AG08395 (cell line): ENCODE measurements at regions not wholly inside any gene's neighbourhood (a gene's known extent, or its start where the extent isn't known, plus 50 kb on each side); places are given as distances from the start of the nearest gene placed in this dataset.

Source experiments
- DNase-seq: peaks from one replicate; pipeline ENCODE4 v3.0.0; 2012; ENCODE audit warnings: mixed read lengths, low spot score

DNA sequence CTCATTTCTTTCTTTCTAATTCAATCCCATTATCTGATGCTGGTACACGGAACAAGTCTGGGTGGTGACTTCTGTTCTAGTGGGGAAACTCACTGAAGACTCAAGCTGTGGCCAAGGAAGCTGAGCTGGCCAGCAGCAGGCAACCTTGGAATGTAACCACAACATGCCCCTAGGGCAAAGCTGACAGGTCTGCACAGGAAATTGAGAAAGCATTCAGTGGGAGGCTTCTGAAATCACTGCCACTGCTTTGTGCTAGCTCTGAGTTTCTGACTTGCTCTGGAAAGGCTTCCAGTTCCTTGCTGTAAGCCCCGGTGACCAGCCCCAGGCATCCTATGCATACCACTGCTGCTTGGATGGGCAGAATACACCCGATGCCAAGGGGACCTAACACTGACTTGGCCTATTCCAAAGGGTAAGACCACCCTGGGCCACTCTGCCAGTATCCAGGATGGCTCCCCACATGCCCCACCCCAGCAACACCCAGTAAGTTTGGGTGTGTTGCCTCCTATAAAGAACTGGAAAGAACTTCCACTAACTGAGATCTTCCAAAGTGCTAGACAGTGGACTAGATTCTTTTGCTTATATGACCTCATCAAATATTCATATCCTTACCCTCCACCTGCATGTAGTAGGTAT, 84.5 kb upstream of the CDKN3 start:
- DNase-seq: peak; percentile 88

DNA sequence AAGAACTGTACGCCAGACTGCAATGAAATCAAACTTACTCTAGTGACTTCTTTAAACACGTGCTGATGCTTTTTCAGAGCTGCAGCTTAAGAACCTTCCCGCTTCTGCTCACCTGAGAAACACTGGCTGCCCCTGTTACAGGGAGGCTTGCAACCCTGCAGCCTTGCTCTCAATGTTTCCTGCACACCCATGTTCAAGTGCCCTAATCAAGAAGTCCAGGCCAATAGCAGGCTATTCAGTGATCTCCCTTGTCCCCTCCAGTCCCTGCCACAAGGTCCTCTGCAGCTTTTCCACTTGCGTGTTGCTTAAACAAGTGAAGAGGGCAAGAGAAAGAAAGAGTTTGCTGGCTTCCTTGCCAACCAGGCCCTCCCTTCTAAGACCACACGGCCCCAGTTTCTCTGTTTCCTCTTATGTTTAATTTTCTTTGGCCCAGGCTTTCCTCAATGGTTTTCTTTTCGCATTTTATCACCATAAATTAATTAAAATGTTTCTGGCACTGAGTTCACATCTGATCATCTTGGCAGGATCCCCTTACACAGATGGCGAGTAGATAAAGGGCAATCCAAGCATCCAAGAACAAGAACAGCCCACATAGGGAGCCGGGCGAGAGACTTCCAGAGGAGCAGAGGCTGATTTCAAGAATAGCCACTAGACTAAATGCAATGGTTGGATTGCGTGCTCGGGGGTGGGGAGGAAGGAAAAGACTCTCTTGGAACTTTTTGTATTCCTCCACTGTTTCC, 82.3 kb upstream of the CDKN3 start:
- no peak for DNase-seq

DNA sequence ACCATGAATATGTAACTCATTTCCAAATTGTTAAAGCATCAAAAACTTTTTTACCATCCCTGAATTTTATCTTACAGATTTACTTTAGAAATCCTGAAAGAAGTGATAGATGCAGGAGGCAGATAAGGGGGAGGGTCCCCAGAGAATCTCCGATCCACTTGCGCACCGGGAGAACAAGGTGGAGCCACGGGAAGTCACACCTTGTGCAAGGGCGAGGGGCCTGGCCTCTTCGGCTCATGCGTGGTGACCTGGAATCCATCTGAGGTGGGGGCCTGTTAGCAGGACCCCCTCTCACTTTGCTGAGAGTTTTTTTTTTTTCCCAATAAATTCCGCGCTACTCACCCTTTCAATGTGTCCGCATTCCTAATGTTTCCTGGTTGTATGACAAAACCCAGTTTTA, 80.2 kb upstream of the CDKN3 start:
- DNase-seq: no peak

DNA sequence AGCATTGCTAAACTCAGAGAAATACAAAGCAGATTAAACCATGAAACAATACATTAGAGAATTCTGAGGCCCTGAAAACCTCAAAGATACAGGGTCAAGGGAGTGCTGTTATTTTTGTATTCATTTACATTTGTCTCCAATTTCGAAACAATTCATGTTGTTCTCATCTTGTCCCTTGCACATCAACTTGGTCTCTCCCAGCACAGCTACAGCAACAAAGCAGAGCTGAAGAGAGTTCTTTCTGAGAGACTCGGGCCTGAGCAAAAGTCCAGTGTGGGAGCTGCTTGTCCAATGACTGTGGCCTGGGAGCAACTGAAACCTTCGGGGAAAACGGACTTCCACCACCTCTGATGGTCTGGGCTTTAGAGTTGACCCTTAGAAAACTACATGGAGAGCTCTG, 79.4 kb upstream of the CDKN3 start:
- no peak for DNase-seq

DNA sequence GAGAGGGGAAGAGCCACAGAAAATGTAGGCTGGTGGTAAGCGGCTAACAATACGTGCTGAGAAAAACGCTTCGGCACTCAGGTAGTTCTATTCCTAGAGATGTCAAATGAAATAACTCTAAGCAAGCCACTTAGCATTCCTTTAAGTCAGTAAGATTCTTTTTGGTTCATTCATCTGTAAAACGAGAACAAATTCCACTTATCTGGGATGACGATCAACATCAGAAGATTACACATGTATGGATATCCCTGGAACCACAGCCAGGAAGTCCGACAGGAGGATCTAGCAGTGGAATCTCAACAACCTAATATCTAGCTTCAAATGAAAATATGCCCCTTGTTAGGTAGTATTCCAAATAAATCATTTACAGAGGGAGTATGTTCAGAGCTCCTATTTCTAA, 74.6 kb upstream of the CDKN3 start:
- no peak for DNase-seq

GRCh38 chr14:54322701-54323337, 74.0 kb upstream of the CDKN3 start:
- no peak for DNase-seq

DNA sequence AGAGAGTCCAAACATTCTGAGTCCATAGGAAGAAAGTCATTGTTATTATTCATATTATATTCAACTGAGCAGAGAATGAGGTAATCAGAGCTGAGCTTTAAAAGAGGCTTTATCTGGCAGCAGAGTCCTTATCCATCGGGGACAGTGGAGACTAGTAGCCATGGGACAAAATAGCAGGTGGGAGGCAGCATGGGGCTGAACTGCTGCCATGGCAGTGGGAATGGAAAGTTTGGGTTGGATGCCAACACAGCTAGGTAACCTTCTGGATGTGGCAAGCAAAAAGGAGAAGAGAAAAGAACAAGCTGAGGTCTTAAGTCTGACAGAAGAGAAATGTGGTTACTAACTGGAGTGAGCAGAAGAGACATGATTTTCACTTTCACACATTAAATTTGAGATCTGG, 71.0 kb upstream of the CDKN3 start:
- no peak for DNase-seq

DNA sequence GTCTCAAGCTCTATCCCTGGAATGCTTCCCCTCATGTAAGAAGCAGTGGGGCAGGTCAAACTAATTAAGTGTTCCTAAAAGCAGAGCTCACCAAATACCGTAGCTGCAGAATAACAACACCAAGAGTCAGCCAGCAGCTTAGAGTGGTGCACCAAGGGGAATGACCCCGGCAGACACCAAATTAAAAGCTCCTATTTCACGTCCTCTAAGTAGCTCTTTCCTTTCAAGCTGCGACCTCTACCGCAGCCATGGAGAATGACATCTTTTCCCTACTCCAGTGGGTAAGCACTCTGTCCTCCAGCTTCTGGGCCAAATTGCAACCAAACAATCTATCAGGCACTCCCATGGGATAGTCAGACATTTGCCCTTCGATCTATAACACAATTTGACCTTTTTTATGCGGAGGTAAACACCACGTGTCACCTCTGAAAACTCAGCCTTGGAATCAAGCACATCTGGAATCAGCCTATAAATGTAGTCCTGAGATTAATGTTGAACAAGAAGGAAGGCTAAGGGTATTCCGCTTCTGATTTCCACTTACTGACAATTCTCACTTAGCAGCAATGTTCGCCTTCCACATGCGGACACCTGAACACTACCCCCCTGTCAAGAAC, 67.6 kb upstream of the CDKN3 start:
- DNase-seq: peak; percentile 78

DNA sequence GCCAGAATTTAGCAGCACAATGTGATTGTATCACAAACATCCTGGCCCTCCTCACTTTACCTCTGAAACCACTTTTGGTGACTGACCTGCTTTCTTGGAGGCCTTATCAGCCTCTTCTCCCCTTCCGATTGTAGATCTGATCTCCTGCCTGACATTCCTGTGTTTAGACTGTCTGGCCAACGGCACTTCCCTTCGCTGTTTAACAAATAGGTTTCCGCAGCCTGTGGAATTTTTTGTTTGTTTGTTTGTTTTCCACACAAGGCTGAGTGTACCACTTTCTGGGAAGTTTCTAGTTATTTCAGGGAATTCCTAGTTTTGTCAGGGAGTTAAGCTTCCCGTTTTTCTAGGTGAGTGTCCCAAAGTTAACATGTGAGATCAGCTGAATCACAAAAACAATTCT, 65.9 kb upstream of the CDKN3 start:
- no peak for DNase-seq

GRCh38 chr14:54331516-54331915, 65.3 kb upstream of the CDKN3 start:
- DNase-seq: no peak

- no peak for DNase-seq
Measured at GRCh38 chr14:54332490-54332889, 64.3 kb upstream of the CDKN3 start.

DNA sequence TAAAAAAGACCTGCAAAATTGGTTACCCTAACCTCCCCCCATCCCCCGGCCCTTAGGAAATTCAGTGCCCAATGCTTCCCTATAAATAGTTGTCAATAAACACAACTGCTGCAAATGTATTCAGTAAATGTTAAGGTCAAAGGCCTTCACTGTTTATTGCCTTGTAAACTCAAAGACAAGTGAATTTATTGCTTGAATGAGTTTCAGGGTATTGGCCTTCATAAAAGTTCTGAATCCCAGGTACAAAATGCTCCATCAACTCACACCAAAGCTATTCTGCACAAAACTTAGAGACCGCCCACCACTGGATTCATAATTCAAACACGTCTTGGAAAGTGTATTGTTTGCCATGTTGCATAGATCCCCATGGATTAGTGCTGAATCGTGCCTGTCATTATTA, 63.3 kb upstream of the CDKN3 start:
- DNase-seq: no peak

- DNase-seq: no peak
Measured at GRCh38 chr14:54335569-54336155, 61.1 kb upstream of the CDKN3 start.

DNA sequence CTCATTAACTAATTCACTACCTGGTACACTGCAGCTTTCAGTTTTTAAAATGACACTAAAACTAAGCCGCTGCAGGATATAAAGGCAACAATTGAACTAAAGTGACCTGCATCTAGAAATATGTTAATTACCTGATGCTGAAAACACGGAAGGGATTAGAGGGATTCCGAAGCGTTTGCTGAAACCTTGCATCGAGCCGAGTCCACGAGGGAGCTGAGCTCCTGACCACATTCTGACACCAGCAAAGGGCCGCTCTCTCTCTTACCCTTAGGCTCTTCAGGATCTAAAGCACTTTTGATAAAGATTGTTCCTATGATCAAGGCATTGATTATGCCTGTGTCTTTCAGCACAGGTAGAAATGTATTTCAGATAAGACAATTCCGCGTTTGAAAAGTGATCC, 59.5 kb upstream of the CDKN3 start:
- no peak for DNase-seq

DNA sequence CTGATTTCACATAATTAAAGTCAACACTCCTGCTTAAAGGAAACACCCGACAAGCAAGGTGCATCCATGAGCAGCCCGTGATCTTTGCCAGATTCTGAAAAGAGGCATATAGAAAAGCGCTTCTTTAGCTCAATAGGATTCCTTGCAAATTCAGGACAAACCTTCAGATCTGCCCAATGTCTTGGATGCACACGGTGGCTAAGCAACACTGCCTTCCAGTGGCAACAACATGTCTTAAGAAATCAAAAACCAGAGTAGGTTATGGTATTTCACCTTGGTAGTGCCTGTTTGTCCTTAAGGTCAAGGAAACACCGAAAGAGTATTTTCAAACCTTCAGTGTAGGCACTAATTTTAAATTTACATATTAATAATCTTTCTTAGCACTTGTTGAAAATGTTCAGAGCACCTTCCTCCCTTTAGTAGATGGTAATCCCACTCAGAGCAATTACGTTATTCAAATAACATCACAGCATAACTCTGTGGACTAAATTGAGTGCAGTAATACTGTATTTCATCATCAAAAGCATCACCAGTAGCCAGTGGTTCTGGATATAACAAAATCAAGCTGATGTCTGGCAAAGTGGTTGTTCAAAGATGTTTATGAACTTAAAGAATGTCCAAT, 58.0 kb upstream of the CDKN3 start:
- peak; percentile 52 for DNase-seq

DNA sequence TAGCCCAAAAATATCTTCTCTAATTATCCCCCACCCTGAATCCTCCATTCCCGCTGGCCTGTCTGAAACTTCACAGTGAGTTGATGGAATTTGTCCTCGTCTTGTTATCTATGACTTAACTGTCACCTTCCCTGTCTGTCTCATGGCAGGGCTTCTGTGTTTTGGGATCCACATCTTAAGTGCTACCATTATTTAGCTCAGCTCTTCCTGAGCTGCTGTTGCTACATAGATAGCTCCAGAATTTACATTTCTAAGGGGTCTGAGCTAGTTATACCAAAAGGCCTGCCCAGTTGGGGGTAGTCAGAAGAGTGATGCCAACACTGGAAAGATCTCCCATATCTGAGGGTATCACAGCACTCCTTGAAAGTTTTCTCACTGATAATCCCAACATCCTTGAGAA, 57.0 kb upstream of the CDKN3 start:
- DNase-seq: no peak

GRCh38 chr14:54342806-54343205, 54.0 kb upstream of the CDKN3 start:
- no peak for DNase-seq

DNA sequence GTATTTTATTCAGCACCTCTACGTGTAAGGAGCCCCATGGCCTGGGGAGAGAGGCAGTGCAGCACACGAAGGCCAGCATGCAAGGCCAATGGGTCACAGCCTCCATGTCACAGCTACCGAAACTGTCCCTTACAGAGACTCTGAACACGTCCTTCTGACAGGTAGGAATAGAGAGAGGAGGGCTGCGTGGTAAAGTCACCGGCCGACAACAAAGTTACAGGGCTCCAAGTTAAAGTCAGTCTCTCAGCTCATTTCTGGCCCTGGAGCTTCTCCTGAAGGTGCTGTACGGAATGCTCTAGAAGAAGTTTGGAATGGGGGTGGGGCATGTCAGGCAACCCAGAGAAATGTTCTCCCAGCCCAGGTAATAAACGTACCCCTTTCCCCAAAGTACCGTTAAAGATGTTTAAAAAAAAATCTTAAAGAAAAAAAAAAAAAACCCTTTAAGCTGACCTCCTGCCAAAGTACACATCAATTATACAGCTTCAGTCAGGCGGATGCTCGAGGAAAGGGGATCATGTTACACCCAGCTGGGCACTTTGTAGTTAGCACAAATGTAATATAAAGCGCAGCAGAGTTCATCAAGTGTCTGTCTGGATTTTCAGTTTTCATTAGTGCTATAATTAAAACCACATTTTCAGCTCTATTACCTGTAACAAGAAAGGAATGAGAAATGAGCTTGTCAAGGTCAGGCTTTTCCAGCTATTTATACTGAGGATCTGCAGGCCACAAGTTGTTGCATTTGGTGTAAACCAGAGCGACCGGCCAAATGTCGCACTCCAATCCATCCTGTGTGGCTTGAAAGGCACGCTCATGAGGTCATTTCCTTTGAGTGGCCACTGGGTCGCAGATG, 53.3 kb upstream of the CDKN3 start:
- no peak for DNase-seq

DNA sequence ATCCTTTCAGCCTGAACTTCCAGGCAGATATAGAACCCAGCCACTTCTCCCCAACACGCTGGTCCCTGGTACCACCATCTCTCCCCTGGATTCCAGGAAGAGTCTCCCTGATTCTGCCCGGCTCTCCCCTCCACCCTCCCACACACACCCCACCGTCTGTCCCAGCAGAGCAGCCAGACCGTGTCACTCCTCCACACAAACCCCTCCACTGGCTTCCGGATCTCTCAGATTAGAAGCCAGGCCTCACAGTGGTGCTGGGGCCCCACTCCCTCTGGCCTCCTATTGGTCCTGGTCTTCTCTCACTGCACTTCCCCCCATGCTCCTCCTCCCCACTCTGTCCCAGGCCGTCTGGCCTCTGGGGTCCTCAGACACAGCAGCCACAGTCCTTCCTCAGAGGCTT, 52.4 kb upstream of the CDKN3 start:
- DNase-seq: no peak

GRCh38 chr14:54346257-54346656, 50.5 kb upstream of the CDKN3 start:
- DNase-seq: no peak
